ENCODE measurements at regions not wholly inside any gene's neighbourhood (a gene's known extent, or its start where the extent isn't known, plus 50 kb on each side); places are given as distances from the start of the nearest gene placed in this dataset.

DNA sequence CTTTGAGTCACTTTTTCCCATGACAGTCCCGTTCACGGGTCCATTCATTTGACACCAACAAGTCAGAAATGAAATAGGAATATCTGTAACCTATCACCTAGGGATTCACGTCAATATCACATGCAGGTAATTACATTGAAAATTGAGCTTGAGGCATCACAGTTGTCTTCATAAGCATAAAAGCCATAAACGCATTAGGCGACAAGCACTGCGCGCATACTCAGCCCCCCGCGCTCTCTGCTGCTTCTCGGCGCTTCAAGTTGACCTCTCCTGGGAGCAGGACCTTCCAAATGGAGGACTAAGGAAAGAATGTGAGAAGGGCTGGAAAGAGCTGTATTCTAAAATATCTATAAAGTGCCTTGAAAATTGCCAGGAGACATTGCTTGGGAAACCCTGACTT lies 130.5 kb upstream of the TNS3 start:
- Histone ChIP-seq H3K27me3 (replicated peaks; ENCODE audit: control insufficient read depth, insufficient read depth, low read length) (no peaks in the 10 kb centered on the region), H3K4me1 (no peaks in the 10 kb centered on the region), H3K4me3 (ENCODE audit: low read depth, low read length) (no peak overlapping the region), H3K9me3 (no peaks in the 10 kb centered on the region), H3K36me3 (ENCODE audit: control insufficient read depth, insufficient read depth, low read length) (no peaks in the 10 kb centered on the region)
- no TSS peak for BruUV-seq (replicated peaks)
- intact Hi-C loops (cut with micrococcal nuclease; ENCODE audit: unreplicated experiment), result no loop called here
- Mint-ChIP-seq H3K36me3 (ENCODE audit: insufficient read depth, unreplicated experiment) (no peaks in the 10 kb centered on the region), H3K4me1 (ENCODE audit: low read depth, unreplicated experiment) (peaks cover 6% of the 10 kb centered on the region), H3K27me3 (ENCODE audit: insufficient read depth, unreplicated experiment) (no peaks in the 10 kb centered on the region), H3K9me3 (ENCODE audit: unreplicated experiment) (no peaks in the 10 kb centered on the region), H3K4me3 (ENCODE audit: unreplicated experiment) (no peak overlapping the region), H3K27ac (ENCODE audit: unreplicated experiment) (no peak overlapping the region)
- CTCF ChIA-PET, result interaction anchor here (0.5 to 0.6 kb wide), 2 partner anchors 42 to 71 kb away, joined by 3 read pairs; no protein-coding TSS in a partner anchor
- POLR2A ChIA-PET, result no interaction called here
- TF ChIP-seq, protein P1, sequence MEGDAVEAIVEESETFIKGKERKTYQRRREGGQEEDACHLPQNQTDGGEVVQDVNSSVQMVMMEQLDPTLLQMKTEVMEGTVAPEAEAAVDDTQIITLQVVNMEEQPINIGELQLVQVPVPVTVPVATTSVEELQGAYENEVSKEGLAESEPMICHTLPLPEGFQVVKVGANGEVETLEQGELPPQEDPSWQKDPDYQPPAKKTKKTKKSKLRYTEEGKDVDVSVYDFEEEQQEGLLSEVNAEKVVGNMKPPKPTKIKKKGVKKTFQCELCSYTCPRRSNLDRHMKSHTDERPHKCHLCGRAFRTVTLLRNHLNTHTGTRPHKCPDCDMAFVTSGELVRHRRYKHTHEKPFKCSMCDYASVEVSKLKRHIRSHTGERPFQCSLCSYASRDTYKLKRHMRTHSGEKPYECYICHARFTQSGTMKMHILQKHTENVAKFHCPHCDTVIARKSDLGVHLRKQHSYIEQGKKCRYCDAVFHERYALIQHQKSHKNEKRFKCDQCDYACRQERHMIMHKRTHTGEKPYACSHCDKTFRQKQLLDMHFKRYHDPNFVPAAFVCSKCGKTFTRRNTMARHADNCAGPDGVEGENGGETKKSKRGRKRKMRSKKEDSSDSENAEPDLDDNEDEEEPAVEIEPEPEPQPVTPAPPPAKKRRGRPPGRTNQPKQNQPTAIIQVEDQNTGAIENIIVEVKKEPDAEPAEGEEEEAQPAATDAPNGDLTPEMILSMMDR (IDR thresholded peaks at IDR 0.05; ENCODE audit: insufficient read depth in 1 of 2, low read depth in 1 of 2, low read length in 1 of 2, severe bottlenecking in 1 of 2, unreplicated experiment in 1 of 2), result no peak
- DNase-seq, result no peak

DNA sequence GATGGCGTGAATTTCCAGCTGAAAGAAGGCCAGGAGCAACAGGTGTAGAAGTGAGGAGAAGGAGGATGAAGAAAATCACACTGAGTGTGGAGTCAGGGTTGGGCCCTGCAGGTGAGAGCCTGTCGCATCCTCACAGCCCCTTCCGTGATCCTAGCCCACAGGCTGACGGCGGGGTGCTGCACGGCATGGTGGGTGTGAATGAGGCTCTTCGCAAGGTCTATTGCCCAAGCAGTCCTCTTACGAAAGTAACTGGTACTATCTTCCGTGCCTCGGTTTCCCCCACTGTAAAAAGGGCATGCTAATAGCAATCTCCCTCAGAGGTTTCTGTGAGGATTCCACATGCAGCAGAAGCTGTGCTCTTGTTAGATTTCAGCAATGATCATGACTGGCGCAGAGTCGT lies 129.9 kb upstream of the TNS3 start:
- CTCF ChIA-PET, result no interaction called here
- Mint-ChIP-seq H3K4me3 (ENCODE audit: unreplicated experiment) (no peak overlapping the region), H3K36me3 (ENCODE audit: insufficient read depth, unreplicated experiment) (no peaks in the 10 kb centered on the region), H3K9me3 (ENCODE audit: unreplicated experiment) (no peaks in the 10 kb centered on the region), H3K27ac (ENCODE audit: unreplicated experiment) (no peak overlapping the region), H3K4me1 (ENCODE audit: low read depth, unreplicated experiment) (peaks cover 6% of the 10 kb centered on the region), H3K27me3 (ENCODE audit: insufficient read depth, unreplicated experiment) (no peaks in the 10 kb centered on the region)
- H3K9me3 ChIP-seq, result no peaks in the 10 kb centered on the region
- no peaks in the 10 kb centered on the region for H3K36me3 ChIP-seq (ENCODE audit: control insufficient read depth, insufficient read depth, low read length)
- H3K4me1 ChIP-seq, result no peaks in the 10 kb centered on the region
- intact Hi-C loops (cut with micrococcal nuclease; ENCODE audit: unreplicated experiment), result no loop called here
- no peak for DNase-seq
- POLR2A ChIA-PET, result no interaction called here
- TF ChIP-seq, protein P1 (IDR thresholded peaks at IDR 0.05; ENCODE audit: insufficient read depth in 1 of 2, low read depth in 1 of 2, low read length in 1 of 2, severe bottlenecking in 1 of 2, unreplicated experiment in 1 of 2), result no peak
- no peaks in the 10 kb centered on the region for H3K27me3 ChIP-seq (replicated peaks; ENCODE audit: control insufficient read depth, insufficient read depth, low read length)
- BruUV-seq (replicated peaks), result no TSS peak
- no peak overlapping the region for H3K4me3 ChIP-seq (ENCODE audit: low read depth, low read length)

DNA sequence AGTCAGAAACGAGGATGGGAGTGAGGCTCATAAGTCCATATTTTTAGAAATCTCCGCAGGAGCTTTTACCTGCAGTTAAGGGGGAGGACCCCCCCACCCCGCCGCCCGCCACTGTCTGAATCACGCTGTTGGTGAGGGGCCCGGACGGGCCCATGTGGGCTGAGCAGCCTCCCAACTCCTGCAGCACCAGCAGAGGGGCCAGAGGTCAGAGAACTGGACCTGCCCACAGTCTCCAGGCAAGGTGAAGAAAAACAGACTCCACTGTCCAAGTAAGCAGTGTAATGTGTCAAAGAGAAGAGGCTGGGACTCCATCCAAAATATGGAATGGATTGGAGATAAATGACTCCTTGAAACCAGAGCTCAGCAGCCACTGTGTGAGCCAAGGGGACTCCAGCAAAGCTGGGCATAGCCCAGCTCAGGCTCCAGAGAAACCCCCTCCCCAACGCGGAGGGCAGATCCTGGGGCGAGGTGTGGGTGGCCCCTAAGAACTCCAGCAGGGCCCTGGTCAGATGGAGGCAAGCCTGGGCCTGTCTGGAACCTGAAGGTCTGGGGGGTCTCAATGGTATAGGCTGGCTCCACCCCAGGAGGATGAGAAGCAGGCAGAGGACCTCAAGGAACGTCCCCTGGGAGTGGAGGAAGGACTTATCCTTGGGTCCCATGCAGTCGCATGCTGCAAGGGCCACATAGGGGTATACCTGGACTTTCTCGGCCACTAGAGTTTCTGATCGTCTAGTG lies 128.5 kb upstream of the TNS3 start:
- no peaks in the 10 kb centered on the region for H3K4me1 ChIP-seq
- H3K36me3 ChIP-seq (ENCODE audit: control insufficient read depth, insufficient read depth, low read length), result no peaks in the 10 kb centered on the region
- CTCF ChIA-PET, result no interaction called here
- Mint-ChIP-seq H3K9me3 (ENCODE audit: unreplicated experiment) (no peaks in the 10 kb centered on the region), H3K36me3 (ENCODE audit: insufficient read depth, unreplicated experiment) (no peaks in the 10 kb centered on the region), H3K4me1 (ENCODE audit: low read depth, unreplicated experiment) (peaks cover under 1% of the 10 kb centered on the region), H3K4me3 (ENCODE audit: unreplicated experiment) (no peak overlapping the region), H3K27me3 (ENCODE audit: insufficient read depth, unreplicated experiment) (no peaks in the 10 kb centered on the region), H3K27ac (ENCODE audit: unreplicated experiment) (no peak overlapping the region)
- TF ChIP-seq, protein P1 (IDR thresholded peaks at IDR 0.05; ENCODE audit: insufficient read depth in 1 of 2, low read depth in 1 of 2, low read length in 1 of 2, severe bottlenecking in 1 of 2, unreplicated experiment in 1 of 2), result no peak
- DNase-seq, result no peak
- BruUV-seq (replicated peaks), result no TSS peak
- intact Hi-C loops (cut with micrococcal nuclease; ENCODE audit: unreplicated experiment), result no loop called here
- H3K27me3 ChIP-seq (replicated peaks; ENCODE audit: control insufficient read depth, insufficient read depth, low read length), result no peaks in the 10 kb centered on the region
- H3K9me3 ChIP-seq, result no peaks in the 10 kb centered on the region
- no peak overlapping the region for H3K4me3 ChIP-seq (ENCODE audit: low read depth, low read length)
- POLR2A ChIA-PET, result no interaction called here
